WTC11 (cell line): ENCODE measurements at regions not wholly inside any gene's neighbourhood (a gene's known extent, or its start where the extent isn't known, plus 50 kb on each side); places are given as distances from the start of the nearest gene placed in this dataset.

ENCODE experiments used
- ELF4 ChIP-seq: sonication (generic); formaldehyde crosslinking; IDR thresholded peaks from 2 replicates; pipeline ENCODE4 v1.8.1; 2022; ENCODE audit warnings: low read depth, mild to moderate bottlenecking, moderate library complexity, missing genetic modification reagents
- FOXK1 ChIP-seq: sonication (generic); formaldehyde crosslinking; IDR thresholded peaks from 2 replicates; pipeline ENCODE4 v1.8.0; 2022; ENCODE audit warnings: mild to moderate bottlenecking, moderate library complexity, missing genetic modification reagents
- IRF2 ChIP-seq: sonication (generic); formaldehyde crosslinking; IDR thresholded peaks from 2 replicates; pipeline ENCODE4 v1.8.0; 2022; ENCODE audit warnings: low read depth, missing genetic modification reagents, borderline replicate concordance
- KAT7 ChIP-seq: sonication (generic); formaldehyde crosslinking; IDR thresholded peaks from 2 replicates; pipeline ENCODE4 v1.8.1; 2023; ENCODE audit warnings: missing genetic modification reagents, mild to moderate bottlenecking, borderline replicate concordance
- MXD4 ChIP-seq: fragments of 250-450 bp; sonication (Bioruptor Pico); IDR thresholded peaks from 2 replicates; pipeline ENCODE4 v1.8.0; 2021; ENCODE audit warnings: mild to moderate bottlenecking, moderate library complexity, borderline replicate concordance
- NFE2L1 ChIP-seq: sonication (generic); formaldehyde crosslinking; IDR thresholded peaks from 2 replicates; pipeline ENCODE4 v1.8.1; 2023; ENCODE audit warnings: missing genetic modification reagents
- NFYB ChIP-seq: sonication (generic); formaldehyde crosslinking; conservative IDR thresholded peaks from 2 replicates; pipeline ENCODE4 v1.8.0; 2022; ENCODE audit warnings: low read depth, missing genetic modification reagents
- ZNF138 ChIP-seq: sonication (generic); formaldehyde crosslinking; conservative IDR thresholded peaks from 2 replicates; pipeline ENCODE4 v1.8.1; 2022; ENCODE audit warnings: mild to moderate bottlenecking, moderate library complexity, missing genetic modification reagents
- ZNF232 ChIP-seq: sonication (generic); formaldehyde crosslinking; IDR thresholded peaks from 2 replicates; pipeline ENCODE4 v1.8.0; 2022; ENCODE audit warnings: mild to moderate bottlenecking, missing genetic modification reagents
- ZNF317 ChIP-seq: sonication (generic); formaldehyde crosslinking; IDR thresholded peaks from 2 replicates; pipeline ENCODE4 v1.8.1; 2023; ENCODE audit warnings: low read depth, mild to moderate bottlenecking, moderate library complexity, missing genetic modification reagents, borderline replicate concordance
- TF ChIP-seq, protein P1 (sequence below): fragments of 200-600 bp; IDR thresholded peaks from 2 replicates; pipeline ENCODE4 v1.8.0; 2022; ENCODE audit warnings: antibody characterized with exemption
- TF ChIP-seq, protein P2 (sequence below): sonication (generic); formaldehyde crosslinking; IDR thresholded peaks from 2 replicates; pipeline ENCODE4 v1.8.0; 2022; ENCODE audit warnings: mild to moderate bottlenecking, missing genetic modification reagents
- TF ChIP-seq, protein P3 (sequence below): sonication (generic); formaldehyde crosslinking; IDR thresholded peaks from 2 replicates; pipeline ENCODE4 v1.8.1; 2022; ENCODE audit warnings: missing genetic modification reagents, borderline replicate concordance
- TF ChIP-seq, protein P4 (sequence below): sonication (generic); formaldehyde crosslinking; conservative IDR thresholded peaks from 2 replicates; pipeline ENCODE4 v1.8.1; 2022; ENCODE audit warnings: mild to moderate bottlenecking, missing genetic modification reagents

DNA sequence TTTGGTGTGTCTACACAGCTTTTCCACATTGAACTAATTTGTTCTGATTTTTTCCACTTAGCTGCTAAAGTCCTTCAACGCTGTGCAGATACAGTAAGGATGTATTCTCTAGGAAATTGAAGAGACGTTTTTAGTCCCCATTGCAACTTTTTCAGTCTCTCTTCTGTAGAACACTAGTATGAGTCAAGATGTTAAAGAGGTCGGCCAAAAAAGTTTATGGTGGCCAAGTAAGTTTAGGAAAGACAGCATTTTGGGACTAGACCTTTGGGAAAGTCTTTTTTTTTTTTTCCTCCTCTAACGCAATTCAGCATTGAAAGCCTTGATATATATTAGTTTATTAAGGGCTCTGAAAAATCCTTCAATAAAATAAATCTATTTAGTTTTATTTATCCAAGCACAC, 243.5 kb upstream of the FBXL7 start:
- TF ChIP-seq ZNF138 (CRISPR knock-in tag), result no peak
- no peak for TF ChIP-seq NFYB (CRISPR knock-in tag)
- TF ChIP-seq, protein P1, sequence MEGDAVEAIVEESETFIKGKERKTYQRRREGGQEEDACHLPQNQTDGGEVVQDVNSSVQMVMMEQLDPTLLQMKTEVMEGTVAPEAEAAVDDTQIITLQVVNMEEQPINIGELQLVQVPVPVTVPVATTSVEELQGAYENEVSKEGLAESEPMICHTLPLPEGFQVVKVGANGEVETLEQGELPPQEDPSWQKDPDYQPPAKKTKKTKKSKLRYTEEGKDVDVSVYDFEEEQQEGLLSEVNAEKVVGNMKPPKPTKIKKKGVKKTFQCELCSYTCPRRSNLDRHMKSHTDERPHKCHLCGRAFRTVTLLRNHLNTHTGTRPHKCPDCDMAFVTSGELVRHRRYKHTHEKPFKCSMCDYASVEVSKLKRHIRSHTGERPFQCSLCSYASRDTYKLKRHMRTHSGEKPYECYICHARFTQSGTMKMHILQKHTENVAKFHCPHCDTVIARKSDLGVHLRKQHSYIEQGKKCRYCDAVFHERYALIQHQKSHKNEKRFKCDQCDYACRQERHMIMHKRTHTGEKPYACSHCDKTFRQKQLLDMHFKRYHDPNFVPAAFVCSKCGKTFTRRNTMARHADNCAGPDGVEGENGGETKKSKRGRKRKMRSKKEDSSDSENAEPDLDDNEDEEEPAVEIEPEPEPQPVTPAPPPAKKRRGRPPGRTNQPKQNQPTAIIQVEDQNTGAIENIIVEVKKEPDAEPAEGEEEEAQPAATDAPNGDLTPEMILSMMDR, result no peak
- no peak for TF ChIP-seq ZNF317
- no peak for TF ChIP-seq KAT7
- TF ChIP-seq IRF2 (CRISPR knock-in tag), result no peak
- TF ChIP-seq FOXK1 (CRISPR knock-in tag), result no peak
- no peak for TF ChIP-seq MXD4
- no peak for TF ChIP-seq ELF4 (CRISPR knock-in tag)
- TF ChIP-seq, protein P2, sequence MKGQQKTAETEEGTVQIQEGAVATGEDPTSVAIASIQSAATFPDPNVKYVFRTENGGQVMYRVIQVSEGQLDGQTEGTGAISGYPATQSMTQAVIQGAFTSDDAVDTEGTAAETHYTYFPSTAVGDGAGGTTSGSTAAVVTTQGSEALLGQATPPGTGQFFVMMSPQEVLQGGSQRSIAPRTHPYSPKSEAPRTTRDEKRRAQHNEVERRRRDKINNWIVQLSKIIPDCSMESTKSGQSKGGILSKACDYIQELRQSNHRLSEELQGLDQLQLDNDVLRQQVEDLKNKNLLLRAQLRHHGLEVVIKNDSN (CRISPR knock-in tag), result no peak
- no peak for TF ChIP-seq NFE2L1 (CRISPR knock-in tag)
- TF ChIP-seq, protein P3, sequence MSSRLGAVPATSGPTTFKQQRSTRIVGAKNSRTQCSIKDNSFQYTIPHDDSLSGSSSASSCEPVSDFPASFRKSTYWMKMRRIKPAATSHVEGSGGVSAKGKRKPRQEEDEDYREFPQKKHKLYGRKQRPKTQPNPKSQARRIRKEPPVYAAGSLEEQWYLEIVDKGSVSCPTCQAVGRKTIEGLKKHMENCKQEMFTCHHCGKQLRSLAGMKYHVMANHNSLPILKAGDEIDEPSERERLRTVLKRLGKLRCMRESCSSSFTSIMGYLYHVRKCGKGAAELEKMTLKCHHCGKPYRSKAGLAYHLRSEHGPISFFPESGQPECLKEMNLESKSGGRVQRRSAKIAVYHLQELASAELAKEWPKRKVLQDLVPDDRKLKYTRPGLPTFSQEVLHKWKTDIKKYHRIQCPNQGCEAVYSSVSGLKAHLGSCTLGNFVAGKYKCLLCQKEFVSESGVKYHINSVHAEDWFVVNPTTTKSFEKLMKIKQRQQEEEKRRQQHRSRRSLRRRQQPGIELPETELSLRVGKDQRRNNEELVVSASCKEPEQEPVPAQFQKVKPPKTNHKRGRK, result no peak
- TF ChIP-seq, protein P4, sequence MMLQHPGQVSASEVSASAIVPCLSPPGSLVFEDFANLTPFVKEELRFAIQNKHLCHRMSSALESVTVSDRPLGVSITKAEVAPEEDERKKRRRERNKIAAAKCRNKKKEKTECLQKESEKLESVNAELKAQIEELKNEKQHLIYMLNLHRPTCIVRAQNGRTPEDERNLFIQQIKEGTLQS, result no peak
- TF ChIP-seq ZNF232 (CRISPR knock-in tag), result no peak
